Head of caudate nucleus (tissue), 42 donors: ENCODE measurements at regions not wholly inside any gene's neighbourhood (a gene's known extent, or its start where the extent isn't known, plus 50 kb on each side); places are given as distances from the start of the nearest gene placed in this dataset.
A peak's percentile ranks its signal among the peaks of the same experiment; 100 is the strongest.

Source experiments
- DNase-seq, 42 donors: peaks; one replicate each; pipeline versions ENCODE4 v3.0.0 to v3.0.0-alpha.2; 2020 to 2021; ENCODE audit warnings: mixed read lengths in 7 of 42
- intact Hi-C: fragments of 100-400 bp; cut with DNase I; formaldehyde crosslinking; loops from one replicate; pipeline ENCODE4 v1.15.0; 2022

GRCh38 chr20:8073024-8073832 is 53.7 kb upstream of the TMX4 start:
- intact Hi-C loops = no loop called here
- no peak for DNase-seq

DNA sequence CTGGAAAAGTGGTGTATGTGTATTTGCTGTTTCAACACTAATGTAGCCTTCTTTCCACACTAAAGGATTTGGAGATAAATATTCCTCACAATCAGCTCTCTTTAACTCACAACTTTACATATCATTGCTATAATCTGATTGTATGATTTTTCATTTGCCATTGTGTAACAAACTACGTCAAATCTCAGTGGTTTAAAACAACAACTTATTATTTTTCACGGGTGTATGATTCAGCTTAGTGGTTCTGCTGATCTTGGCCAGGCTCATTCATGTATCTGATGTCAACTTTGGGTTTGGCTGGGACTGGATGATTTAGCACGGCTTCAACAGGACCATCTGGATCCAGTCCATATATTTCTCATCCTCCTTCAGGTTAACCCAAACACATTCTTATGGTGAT is 55.4 kb upstream of the TMX4 start:
- intact Hi-C loops = no loop called here
- DNase-seq = no peak

GRCh38 chr20:8076306-8077136 is 55.5 kb upstream of the PLCB1 start:
- intact Hi-C loops = no loop called here
- peak in 8 of 42 donors; percentile 5 to 36 (median 12) for DNase-seq

GRCh38 chr20:8077137-8077466 is 55.0 kb upstream of the PLCB1 start:
- no peak for DNase-seq
- intact Hi-C loops = no loop called here

DNA sequence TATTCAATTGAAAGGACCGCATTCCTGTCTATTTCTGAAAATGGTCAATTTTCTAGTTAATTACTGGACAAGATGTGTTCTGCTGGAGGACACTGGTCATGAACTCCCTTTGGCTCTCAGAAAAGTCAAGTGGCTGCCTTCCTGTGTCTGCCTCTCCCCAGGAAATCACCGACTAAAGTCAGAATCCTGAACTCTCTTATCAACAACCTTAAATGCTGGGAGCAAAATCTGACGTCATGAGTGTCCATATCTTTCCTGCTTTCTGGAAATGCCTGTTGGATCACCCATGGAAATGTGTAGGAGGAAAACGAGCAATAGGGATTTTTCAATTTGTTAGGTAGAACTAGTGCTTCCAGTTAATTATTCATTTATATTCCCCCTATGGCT is 53.5 kb upstream of the PLCB1 start:
- DNase-seq = no peak

DNA sequence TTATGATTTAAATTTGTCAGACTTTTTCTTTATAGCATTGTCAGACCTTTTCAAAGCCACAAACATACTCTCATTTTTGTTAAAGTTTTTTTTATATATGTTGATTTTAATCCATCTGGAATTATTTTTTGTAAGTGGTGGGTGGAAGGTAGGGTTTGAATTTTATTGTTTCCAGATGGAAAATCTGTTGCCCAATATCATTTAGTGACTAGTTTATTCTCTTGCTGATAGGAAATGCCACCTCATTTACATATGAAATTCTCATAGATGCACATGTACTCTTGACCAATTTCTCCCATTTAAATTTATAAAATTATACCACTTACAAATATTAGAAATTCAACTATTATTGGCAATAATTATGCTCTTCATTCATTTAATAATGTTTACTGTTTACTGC is 52.1 kb upstream of the PLCB1 start:
- no peak for DNase-seq
- intact Hi-C loops = no loop called here

More for the DNA sequence above, 53.5 kb upstream of the PLCB1 start:
- intact Hi-C loops = no loop called here

DNA sequence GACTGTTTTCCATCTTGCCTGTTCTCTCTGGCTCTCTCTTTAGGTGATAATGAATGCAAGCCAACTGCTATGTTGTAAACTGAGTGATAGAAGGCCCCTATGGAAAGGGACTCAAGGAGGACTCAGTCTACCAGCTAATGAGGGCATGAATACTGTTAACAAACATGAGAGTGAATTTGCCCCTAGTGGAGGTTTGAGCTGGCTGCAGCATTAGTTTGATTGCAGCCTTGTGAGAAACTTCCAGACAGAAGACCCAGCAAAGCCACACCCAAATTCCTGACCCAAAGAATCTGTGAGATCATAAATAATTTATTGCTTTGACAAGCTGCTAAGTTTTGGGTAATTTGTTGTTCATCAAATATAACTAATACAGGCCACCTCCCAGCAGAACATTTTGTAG is 50.0 kb upstream of the PLCB1 start:
- no peak for DNase-seq
- intact Hi-C loops = no loop called here
